HepG2 (cell line): ENCODE measurements at regions not wholly inside any gene's neighbourhood (a gene's known extent, or its start where the extent isn't known, plus 50 kb on each side); places are given as distances from the start of the nearest gene placed in this dataset.

Experiments
- ADNP ChIP-seq: sonication (generic); formaldehyde crosslinking; IDR thresholded peaks from 2 replicates; pipeline ENCODE4 v1.4.0; 2020; ENCODE audit warnings: missing genetic modification reagents
- ATM ChIP-seq: fragments of 450-650 bp; IDR thresholded peaks from 2 replicates; pipeline ENCODE4 v1.7.1; 2017; ENCODE audit warnings: mild to moderate bottlenecking, borderline replicate concordance
- BORCS8-MEF2B ChIP-seq: sonication (generic); formaldehyde crosslinking; IDR thresholded peaks from 2 replicates; pipeline ENCODE4 v1.8.0; 2022; ENCODE audit warnings: mild to moderate bottlenecking, missing genetic modification reagents
- CREBL2 ChIP-seq: sonication (generic); formaldehyde crosslinking; IDR thresholded peaks from 2 replicates; pipeline ENCODE4 v1.8.1; 2023; ENCODE audit warnings: missing genetic modification reagents, mild to moderate bottlenecking, borderline replicate concordance
- GATAD2A ChIP-seq: IDR thresholded peaks from 2 replicates; pipeline ENCODE4 v1.6.1; 2016
- HDAC2 ChIP-seq: sonication (generic); formaldehyde crosslinking; IDR thresholded peaks from 2 replicates; pipeline ENCODE4 v1.4.0; 2020; ENCODE audit warnings: missing genetic modification reagents
- HMGA1 ChIP-seq: sonication (generic); formaldehyde crosslinking; conservative IDR thresholded peaks from 2 replicates; pipeline ENCODE4 v1.4.0; 2020; ENCODE audit warnings: missing genetic modification reagents
- HOXA7 ChIP-seq: sonication (generic); formaldehyde crosslinking; IDR thresholded peaks from 2 replicates; pipeline ENCODE4 v1.8.1; 2022; ENCODE audit warnings: mild to moderate bottlenecking, missing genetic modification reagents, moderate library complexity
- MIER2 ChIP-seq: IDR thresholded peaks from 2 replicates; pipeline ENCODE4 v1.6.1; 2016; ENCODE audit warnings: missing biosample characterization, missing genetic modification reagents
- MXD4 ChIP-seq: IDR thresholded peaks from 2 replicates; pipeline ENCODE4 v1.6.1; 2016; ENCODE audit warnings: mild to moderate bottlenecking, missing biosample characterization, missing genetic modification reagents
- NFAT5 ChIP-seq: sonication (generic); formaldehyde crosslinking; IDR thresholded peaks from 2 replicates; pipeline ENCODE4 v1.4.0; 2020; ENCODE audit warnings: missing genetic modification reagents
- NR1H2 ChIP-seq: sonication (generic); formaldehyde crosslinking; IDR thresholded peaks from 2 replicates; pipeline ENCODE4 v1.8.1; 2022; ENCODE audit warnings: low read depth, missing genetic modification reagents, borderline replicate concordance
- REXO4 ChIP-seq: sonication (generic); formaldehyde crosslinking; IDR thresholded peaks from 2 replicates; pipeline ENCODE4 v1.8.0; 2022; ENCODE audit warnings: missing genetic modification reagents, mild to moderate bottlenecking, borderline replicate concordance
- ZBTB46 ChIP-seq: sonication (generic); formaldehyde crosslinking; IDR thresholded peaks from 2 replicates; pipeline ENCODE4 v1.4.0; 2020; ENCODE audit warnings: mild to moderate bottlenecking, missing genetic modification reagents, borderline replicate concordance
- ZNF24 ChIP-seq: fragments of 450-650 bp; IDR thresholded peaks from 2 replicates; pipeline ENCODE4 v1.6.1; 2017; ENCODE audit warnings: antibody characterized with exemption, mild to moderate bottlenecking
- ZNF337 ChIP-seq: sonication (generic); formaldehyde crosslinking; IDR thresholded peaks from 2 replicates; pipeline ENCODE4 v1.5.1; 2020; ENCODE audit warnings: missing genetic modification reagents, low read depth, mild to moderate bottlenecking, borderline replicate concordance
- ZNF710 ChIP-seq: sonication (generic); formaldehyde crosslinking; IDR thresholded peaks from 2 replicates; pipeline ENCODE4 v1.5.0; 2020; ENCODE audit warnings: mild to moderate bottlenecking, missing genetic modification reagents, borderline replicate concordance
- ZNF83 ChIP-seq: sonication (generic); formaldehyde crosslinking; IDR thresholded peaks from 2 replicates; pipeline ENCODE4 v1.4.0; 2020; ENCODE audit warnings: missing genetic modification reagents, mild to moderate bottlenecking, borderline replicate concordance
- TF ChIP-seq, protein P1 (sequence below): sonication (generic); formaldehyde crosslinking; IDR thresholded peaks from 2 replicates; pipeline ENCODE4 v1.5.0; 2020; ENCODE audit warnings: missing genetic modification reagents

DNA sequence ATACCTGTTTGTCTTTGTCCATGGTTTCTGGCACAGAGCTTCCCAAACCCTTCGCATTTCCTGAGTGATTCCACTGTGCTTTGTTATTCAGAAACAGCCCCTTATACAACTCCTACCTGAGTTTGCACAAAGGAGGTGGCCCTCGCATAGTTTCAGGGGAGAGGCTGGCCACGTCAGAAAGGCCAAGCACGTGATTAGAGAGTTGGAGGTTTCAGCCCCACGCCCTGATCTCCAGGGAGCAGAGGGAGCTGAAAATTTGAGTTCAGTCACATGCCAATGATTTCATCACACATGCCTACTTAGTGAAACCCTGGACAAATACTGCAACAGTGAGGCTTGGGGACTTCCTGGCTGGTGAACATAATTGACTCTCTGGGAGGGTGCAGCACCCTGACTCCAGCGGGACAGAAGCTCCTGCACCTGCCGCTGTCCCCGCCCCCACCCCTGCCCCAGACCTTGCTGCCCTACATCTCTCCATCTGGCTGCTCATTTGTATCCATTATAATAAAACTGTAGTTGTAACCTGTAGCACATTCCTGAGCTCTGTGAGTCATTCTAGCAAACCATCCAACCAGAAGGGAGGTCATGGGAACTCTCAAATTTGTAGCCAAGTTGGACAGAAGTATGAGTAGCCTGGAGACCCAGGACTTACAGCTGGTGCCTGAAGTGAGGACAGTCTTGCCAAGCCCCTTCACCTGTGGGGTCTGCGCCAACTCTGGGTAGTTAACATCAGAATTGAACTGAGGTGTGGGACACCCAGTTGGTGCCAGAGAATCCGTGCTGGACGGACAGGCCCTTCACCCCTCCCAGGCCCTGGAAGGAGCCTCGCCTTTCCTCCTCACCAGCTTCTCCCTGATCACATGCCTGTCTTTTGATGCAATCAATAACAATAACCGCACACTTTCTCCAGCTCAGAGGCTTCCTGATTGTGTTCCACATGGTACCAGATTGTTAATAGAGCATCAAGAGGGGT, 224.3 kb downstream of the ANAPC1 start (continued):
- TF ChIP-seq MXD4 (CRISPR knock-in tag), result 0 out of 2 replicates have a peak, but pooled peaks have one; percentile 36
- TF ChIP-seq ZNF337 (CRISPR knock-in tag), result no peak
- no peak for TF ChIP-seq ATM
- TF ChIP-seq BORCS8-MEF2B (CRISPR knock-in tag), result no peak
- no peak for TF ChIP-seq NR1H2
- no peak for TF ChIP-seq NFAT5 (CRISPR knock-in tag)
- no peak for TF ChIP-seq REXO4 (CRISPR knock-in tag)
- TF ChIP-seq HMGA1, result no peak
- no peak for TF ChIP-seq HOXA7 (CRISPR knock-in tag)
- TF ChIP-seq ZNF83 (CRISPR knock-in tag), result no peak
- TF ChIP-seq GATAD2A (CRISPR knock-in tag), result peak; percentile 62
- TF ChIP-seq CREBL2, result no peak
- TF ChIP-seq, protein P1, sequence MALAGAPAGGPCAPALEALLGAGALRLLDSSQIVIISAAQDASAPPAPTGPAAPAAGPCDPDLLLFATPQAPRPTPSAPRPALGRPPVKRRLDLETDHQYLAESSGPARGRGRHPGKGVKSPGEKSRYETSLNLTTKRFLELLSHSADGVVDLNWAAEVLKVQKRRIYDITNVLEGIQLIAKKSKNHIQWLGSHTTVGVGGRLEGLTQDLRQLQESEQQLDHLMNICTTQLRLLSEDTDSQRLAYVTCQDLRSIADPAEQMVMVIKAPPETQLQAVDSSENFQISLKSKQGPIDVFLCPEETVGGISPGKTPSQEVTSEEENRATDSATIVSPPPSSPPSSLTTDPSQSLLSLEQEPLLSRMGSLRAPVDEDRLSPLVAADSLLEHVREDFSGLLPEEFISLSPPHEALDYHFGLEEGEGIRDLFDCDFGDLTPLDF (CRISPR knock-in tag), result no peak
- no peak for TF ChIP-seq ADNP (CRISPR knock-in tag)
- TF ChIP-seq ZNF24, result no peak
- no peak for TF ChIP-seq ZBTB46 (CRISPR knock-in tag)
- TF ChIP-seq ZNF710, result no peak
- TF ChIP-seq MIER2 (CRISPR knock-in tag), result no peak
- TF ChIP-seq HDAC2, result 0 out of 2 replicates have a peak, but pooled peaks have one; percentile 34
